Prostate gland (tissue), 2 donors: ENCODE measurements at regions not wholly inside any gene's neighbourhood (a gene's known extent, or its start where the extent isn't known, plus 50 kb on each side); places are given as distances from the start of the nearest gene placed in this dataset.

ENCODE experiments used
- DNase-seq: peaks from one replicate; pipeline ENCODE4 v3.0.0-alpha.2; 2019; ENCODE audit warnings: low spot score
- H3K27ac ChIP-seq, 2 donors: fragments of 200-600 bp; sonication (generic); 2 replicates each; pipeline ENCODE4 v1.5.1; 2017 to 2019
- H3K27me3 ChIP-seq: fragments of 200-600 bp; sonication (generic); replicated peaks from 2 replicates; pipeline ENCODE4 v1.5.1; 2019; ENCODE audit not compliant: insufficient read depth
- H3K36me3 ChIP-seq, 2 donors: fragments of 200-600 bp; sonication (generic); 1 replicate in 1 of 2; 2 replicates in 1 of 2; pipeline versions ENCODE4 v1.5.1 to v1.8.1; 2017 to 2019
- H3K4me1 ChIP-seq: fragments of 200-600 bp; sonication (generic); replicated peaks from 2 replicates; pipeline ENCODE4 v1.5.1; 2019
- H3K4me3 ChIP-seq, 2 donors: fragments of 200-600 bp; sonication (generic); 2 replicates each; pipeline ENCODE4 v1.5.1; 2017 to 2019
- H3K9me3 ChIP-seq: fragments of 200-600 bp; sonication (generic); 2 replicates; pipeline ENCODE4 v1.5.1; 2017
- CTCF ChIP-seq, 4 experiments: fragments of 200-600 bp in 2 of 4; fragments of 450-650 bp in 2 of 4; sonication (generic) in 2 of 4; IDR thresholded peaks; 1 replicate in 3 of 4; 2 replicates in 1 of 4; pipeline ENCODE4 v1.5.1; 2016 to 2019; ENCODE audit warnings: antibody characterized with exemption in 4 of 4, mild to moderate bottlenecking in 2 of 4, moderate library complexity in 2 of 4
- POLR2A ChIP-seq: fragments of 450-650 bp; IDR thresholded peaks from one replicate; pipeline ENCODE4 v1.6.1; 2016; ENCODE audit warnings: antibody characterized with exemption, mild to moderate bottlenecking
- POLR2AphosphoS5 ChIP-seq: sonication (generic); formaldehyde crosslinking; IDR thresholded peaks from one replicate; pipeline ENCODE4 v1.6.1; 2017; ENCODE audit warnings: antibody characterized with exemption
- WGBS: methylation state at CpG from one replicate; pipeline ENCODE4 v1.1.5; 2018; 5-methylcytosine and 5-hydroxymethylcytosine counted together
- intact Hi-C: fragments of 100-400 bp; cut with DNase I; formaldehyde crosslinking; loops from one replicate; pipeline ENCODE4 v1.14.2; 2022

GRCh38 chr16:65947951-65948350 is 418.5 kb upstream of the CDH5 start:
- H3K36me3 ChIP-seq = no peaks in the 10 kb centered on the region
- 59% methylated on average over 4 of the region's 4 CpGs for WGBS
- no peak overlapping the region for H3K4me3 ChIP-seq
- H3K4me1 ChIP-seq = no peaks in the 10 kb centered on the region
- no peak for DNase-seq
- intact Hi-C loops = no loop called here
- no peak for TF ChIP-seq POLR2AphosphoS5
- TF ChIP-seq POLR2A = no peak
- TF ChIP-seq CTCF (IDR thresholded peaks at IDR 0.05) = no peak
- H3K27ac ChIP-seq = no peak overlapping the region
- no peaks in the 10 kb centered on the region for H3K27me3 ChIP-seq
- H3K9me3 ChIP-seq = no peaks in the 10 kb centered on the region

DNA sequence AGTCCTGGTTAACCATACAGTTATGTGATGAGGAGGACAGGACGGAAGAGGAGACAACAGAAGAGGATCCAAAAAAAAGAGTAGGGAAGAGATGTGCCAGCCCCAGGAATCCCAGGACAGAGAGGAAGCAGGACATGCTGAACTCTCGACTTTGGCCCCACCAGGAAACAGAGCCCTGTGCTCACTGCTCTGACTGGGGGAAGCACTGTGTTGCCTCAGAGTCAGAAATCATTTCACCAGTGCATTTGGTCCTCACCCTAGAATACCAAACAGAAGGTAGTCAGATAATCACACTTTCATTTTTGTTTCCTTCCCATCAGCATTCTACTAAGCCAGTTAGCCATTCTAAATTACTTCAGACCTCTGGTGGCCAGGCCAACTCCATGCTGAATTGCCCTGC is 421.0 kb upstream of the CDH5 start:
- no peaks in the 10 kb centered on the region for H3K27me3 ChIP-seq
- H3K4me3 ChIP-seq = no peak overlapping the region
- H3K27ac ChIP-seq = no peak overlapping the region
- H3K36me3 ChIP-seq = no peaks in the 10 kb centered on the region
- H3K4me1 ChIP-seq = no peaks in the 10 kb centered on the region
- WGBS = 75% methylated on average over 2 of the region's 2 CpGs
- TF ChIP-seq CTCF (IDR thresholded peaks at IDR 0.05) (no peak), POLR2A (no peak), POLR2AphosphoS5 (no peak)
- intact Hi-C loops = no loop called here
- H3K9me3 ChIP-seq = no peaks in the 10 kb centered on the region
- no peak for DNase-seq

DNA sequence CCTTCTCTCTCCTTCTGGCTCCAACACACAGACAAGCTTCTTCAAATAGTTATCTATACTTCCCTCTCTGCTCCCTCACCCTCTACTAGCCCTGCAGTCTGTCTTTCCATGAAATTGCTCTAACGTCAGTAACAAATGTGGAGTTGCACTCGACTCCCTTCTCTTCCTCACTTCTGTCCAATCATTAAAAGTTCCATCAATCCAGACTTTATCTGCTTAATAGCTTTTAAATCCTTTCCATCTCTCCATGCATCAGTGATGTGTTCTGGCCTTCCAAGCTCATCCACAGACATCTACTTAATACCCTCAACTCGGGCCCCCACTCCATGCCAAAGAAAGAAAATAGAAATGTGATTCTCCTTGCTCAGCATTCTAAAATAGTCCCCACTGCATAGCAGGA is 422.1 kb upstream of the CDH5 start:
- Histone ChIP-seq H3K36me3 (no peaks in the 10 kb centered on the region), H3K27ac (no peak overlapping the region), H3K9me3 (no peaks in the 10 kb centered on the region), H3K27me3 (no peaks in the 10 kb centered on the region), H3K4me3 (no peak overlapping the region), H3K4me1 (no peaks in the 10 kb centered on the region)
- no peak for DNase-seq
- 82% methylated on average over 3 of the region's 3 CpGs for WGBS
- intact Hi-C loops = no loop called here
- TF ChIP-seq CTCF (IDR thresholded peaks at IDR 0.05) (no peak), POLR2AphosphoS5 (no peak), POLR2A (no peak)

DNA sequence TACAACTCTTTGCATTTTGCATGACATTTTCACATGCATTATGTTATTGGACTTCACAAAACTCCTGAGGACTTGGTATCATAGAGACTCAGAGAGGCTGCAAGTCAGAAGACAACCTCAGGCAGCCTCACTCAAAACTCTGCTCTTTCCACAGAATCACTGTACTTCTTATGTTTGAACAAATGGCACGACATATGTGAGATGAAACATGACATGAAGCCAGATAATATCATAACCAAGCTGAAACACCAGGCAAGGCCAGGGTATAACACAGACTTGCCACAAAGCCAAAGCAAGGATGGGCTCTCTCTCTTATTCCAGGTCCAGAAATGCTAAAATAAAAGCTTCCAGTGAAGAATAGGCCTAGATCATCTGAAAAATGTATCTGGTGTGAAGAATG is 425.8 kb upstream of the CDH5 start:
- intact Hi-C loops = no loop called here
- DNase-seq = no peak
- TF ChIP-seq POLR2A (no peak), CTCF (IDR thresholded peaks at IDR 0.05) (no peak), POLR2AphosphoS5 (no peak)
- no peaks in the 10 kb centered on the region for H3K4me1 ChIP-seq
- no peak overlapping the region for H3K4me3 ChIP-seq
- no peak overlapping the region for H3K27ac ChIP-seq
- H3K36me3 ChIP-seq = no peaks in the 10 kb centered on the region
- H3K9me3 ChIP-seq = no peaks in the 10 kb centered on the region
- WGBS = 78% methylated on average over 1 of the region's 1 CpG
- no peaks in the 10 kb centered on the region for H3K27me3 ChIP-seq

DNA sequence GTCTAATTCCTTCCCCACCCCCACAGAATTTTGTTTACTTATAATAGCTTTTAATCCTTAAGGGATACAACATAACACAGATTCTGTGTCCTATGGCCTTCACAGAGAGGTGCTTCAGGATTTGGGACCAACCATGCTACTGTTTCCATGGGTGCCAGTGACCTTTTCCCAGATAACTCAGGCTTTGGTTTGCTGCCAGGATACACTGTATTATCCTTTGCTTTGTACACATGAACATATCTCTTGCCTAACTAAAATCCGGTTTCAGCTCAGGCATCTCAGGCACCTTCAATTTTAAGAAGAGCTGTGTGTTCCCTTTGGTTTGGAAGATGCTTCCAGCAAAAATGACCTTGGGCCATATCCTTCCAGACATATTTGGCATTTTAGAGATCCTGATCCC is 428.4 kb upstream of the CDH5 start:
- H3K36me3 ChIP-seq = no peaks in the 10 kb centered on the region
- intact Hi-C loops = no loop called here
- WGBS = 47% methylated on average over 1 of the region's 1 CpG

More for the DNA sequence above, 428.4 kb upstream of the CDH5 start:
- Histone ChIP-seq H3K4me3 (no peak overlapping the region), H3K27me3 (no peaks in the 10 kb centered on the region), H3K4me1 (no peaks in the 10 kb centered on the region), H3K27ac (no peak overlapping the region), H3K9me3 (no peaks in the 10 kb centered on the region)
- no peak for DNase-seq
- TF ChIP-seq POLR2AphosphoS5 (no peak), POLR2A (no peak), CTCF (IDR thresholded peaks at IDR 0.05) (no peak)
